ENCODE measurements at regions not wholly inside any gene's neighbourhood (a gene's known extent, or its start where the extent isn't known, plus 50 kb on each side); places are given as distances from the start of the nearest gene placed in this dataset.

- TF ChIP-seq EP300 (IDR thresholded peaks at IDR 0.05; ENCODE audit: low read depth) (no peak), POLR2AphosphoS5 (IDR thresholded peaks at IDR 0.05) (no peak), POLR2A (IDR thresholded peaks at IDR 0.05) (no peak)
- TF ChIP-seq, protein P1, sequence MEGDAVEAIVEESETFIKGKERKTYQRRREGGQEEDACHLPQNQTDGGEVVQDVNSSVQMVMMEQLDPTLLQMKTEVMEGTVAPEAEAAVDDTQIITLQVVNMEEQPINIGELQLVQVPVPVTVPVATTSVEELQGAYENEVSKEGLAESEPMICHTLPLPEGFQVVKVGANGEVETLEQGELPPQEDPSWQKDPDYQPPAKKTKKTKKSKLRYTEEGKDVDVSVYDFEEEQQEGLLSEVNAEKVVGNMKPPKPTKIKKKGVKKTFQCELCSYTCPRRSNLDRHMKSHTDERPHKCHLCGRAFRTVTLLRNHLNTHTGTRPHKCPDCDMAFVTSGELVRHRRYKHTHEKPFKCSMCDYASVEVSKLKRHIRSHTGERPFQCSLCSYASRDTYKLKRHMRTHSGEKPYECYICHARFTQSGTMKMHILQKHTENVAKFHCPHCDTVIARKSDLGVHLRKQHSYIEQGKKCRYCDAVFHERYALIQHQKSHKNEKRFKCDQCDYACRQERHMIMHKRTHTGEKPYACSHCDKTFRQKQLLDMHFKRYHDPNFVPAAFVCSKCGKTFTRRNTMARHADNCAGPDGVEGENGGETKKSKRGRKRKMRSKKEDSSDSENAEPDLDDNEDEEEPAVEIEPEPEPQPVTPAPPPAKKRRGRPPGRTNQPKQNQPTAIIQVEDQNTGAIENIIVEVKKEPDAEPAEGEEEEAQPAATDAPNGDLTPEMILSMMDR (IDR thresholded peaks at IDR 0.05) = no peak
Measured at GRCh38 chr5:112004867-112005622, 248.1 kb upstream of the NREP start.
